ENCODE measurements at regions not wholly inside any gene's neighbourhood (a gene's known extent, or its start where the extent isn't known, plus 50 kb on each side); places are given as distances from the start of the nearest gene placed in this dataset.

DNA sequence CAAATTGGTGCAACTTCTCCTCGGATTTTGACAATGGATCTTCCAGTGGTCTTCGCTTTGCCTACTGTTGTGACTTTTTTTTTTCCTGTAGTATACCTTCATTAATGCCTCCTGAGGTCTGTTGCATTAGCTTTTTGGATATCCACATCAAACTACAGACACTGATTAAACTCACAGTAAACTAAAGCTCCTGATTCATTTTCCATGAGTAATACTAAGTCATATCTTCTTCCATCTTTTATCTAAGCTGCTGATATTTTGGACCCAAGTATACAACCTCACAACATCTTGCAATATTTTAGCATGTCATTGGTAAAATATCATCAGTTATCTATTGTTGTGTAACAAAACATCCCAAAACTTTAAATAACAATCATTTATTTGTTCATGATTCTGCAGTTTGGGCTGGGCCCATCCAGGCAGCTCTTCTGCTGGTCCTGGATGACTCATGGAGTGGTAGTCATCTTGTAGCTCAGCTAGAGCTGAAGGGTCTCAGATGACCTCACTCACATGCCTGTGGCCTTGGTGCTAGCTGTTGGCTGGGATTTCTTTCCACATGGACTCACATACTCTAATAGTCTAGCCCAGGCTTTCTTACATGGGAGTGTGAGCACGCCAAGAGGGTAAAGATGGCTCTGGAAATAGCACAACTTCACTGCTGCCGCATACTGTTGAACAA lies 78.3 kb upstream of the SRSF6 start:
- TF ChIP-seq POLR2AphosphoS5 (IDR thresholded peaks at IDR 0.05; ENCODE audit: low read depth, low read length) (no peak), TAF1 (IDR thresholded peaks at IDR 0.05; ENCODE audit: borderline replicate concordance, insufficient read depth, low read length) (no peak), SIN3A (IDR thresholded peaks at IDR 0.05; ENCODE audit: borderline replicate concordance, insufficient read depth, low read length) (no peak)
- TF ChIP-seq, protein P1, sequence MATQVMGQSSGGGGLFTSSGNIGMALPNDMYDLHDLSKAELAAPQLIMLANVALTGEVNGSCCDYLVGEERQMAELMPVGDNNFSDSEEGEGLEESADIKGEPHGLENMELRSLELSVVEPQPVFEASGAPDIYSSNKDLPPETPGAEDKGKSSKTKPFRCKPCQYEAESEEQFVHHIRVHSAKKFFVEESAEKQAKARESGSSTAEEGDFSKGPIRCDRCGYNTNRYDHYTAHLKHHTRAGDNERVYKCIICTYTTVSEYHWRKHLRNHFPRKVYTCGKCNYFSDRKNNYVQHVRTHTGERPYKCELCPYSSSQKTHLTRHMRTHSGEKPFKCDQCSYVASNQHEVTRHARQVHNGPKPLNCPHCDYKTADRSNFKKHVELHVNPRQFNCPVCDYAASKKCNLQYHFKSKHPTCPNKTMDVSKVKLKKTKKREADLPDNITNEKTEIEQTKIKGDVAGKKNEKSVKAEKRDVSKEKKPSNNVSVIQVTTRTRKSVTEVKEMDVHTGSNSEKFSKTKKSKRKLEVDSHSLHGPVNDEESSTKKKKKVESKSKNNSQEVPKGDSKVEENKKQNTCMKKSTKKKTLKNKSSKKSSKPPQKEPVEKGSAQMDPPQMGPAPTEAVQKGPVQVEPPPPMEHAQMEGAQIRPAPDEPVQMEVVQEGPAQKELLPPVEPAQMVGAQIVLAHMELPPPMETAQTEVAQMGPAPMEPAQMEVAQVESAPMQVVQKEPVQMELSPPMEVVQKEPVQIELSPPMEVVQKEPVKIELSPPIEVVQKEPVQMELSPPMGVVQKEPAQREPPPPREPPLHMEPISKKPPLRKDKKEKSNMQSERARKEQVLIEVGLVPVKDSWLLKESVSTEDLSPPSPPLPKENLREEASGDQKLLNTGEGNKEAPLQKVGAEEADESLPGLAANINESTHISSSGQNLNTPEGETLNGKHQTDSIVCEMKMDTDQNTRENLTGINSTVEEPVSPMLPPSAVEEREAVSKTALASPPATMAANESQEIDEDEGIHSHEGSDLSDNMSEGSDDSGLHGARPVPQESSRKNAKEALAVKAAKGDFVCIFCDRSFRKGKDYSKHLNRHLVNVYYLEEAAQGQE (IDR thresholded peaks at IDR 0.05; ENCODE audit: insufficient read depth in 1 of 2, low read depth in 2 of 2, low read length in 2 of 2) = no peak

Measured in PFSK-1 (cell line).